ENCODE measurements at regions not wholly inside any gene's neighbourhood (a gene's known extent, or its start where the extent isn't known, plus 50 kb on each side); places are given as distances from the start of the nearest gene placed in this dataset.

DNA sequence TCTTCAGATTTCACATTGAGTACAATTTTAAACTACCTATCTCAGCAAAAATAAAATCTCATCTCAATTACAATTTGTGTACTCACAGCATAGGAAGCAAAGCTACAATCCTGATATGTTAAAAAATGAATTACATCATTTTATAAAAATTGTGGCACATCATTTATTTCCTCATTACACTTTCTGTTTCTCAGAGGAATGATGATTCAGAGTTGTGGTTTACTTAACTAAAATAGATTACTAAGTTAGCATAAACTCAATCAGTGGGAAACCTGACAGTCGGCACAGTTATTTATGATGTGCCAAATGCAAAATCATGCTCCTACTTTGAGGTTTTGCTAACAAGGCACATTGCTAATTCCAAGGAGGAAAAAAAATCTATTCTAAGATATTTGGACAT, 325.0 kb downstream of the FBXO8 start:
- H3K27ac Mint-ChIP-seq = no peak overlapping the region
- Histone ChIP-seq H3K79me1 (ENCODE audit: insufficient read depth, low read depth, low read length, poor library complexity, severe bottlenecking) (no peaks in the 10 kb centered on the region), H4K8ac (replicated peaks; ENCODE audit: insufficient read length, low read depth, low read length) (no peak overlapping the region), H3K4me1 (ENCODE audit: insufficient read depth, low read length) (no peaks in the 10 kb centered on the region), H3T11ph (ENCODE audit: low read length) (no peak overlapping the region), H2BK20ac (ENCODE audit: low read depth, low read length, poor library complexity, severe bottlenecking) (no peak overlapping the region), H3K4me2 (ENCODE audit: insufficient read depth, insufficient read length, low read length) (no peak overlapping the region), H3K14ac (ENCODE audit: insufficient read depth, low read length) (no peak overlapping the region), H3K18ac (ENCODE audit: insufficient read length, low read depth, low read length) (no peak overlapping the region), H2AK5ac (ENCODE audit: insufficient read length, low read length) (no peak overlapping the region), H4K5ac (ENCODE audit: insufficient read length, low read depth, low read length) (no peak overlapping the region), H3K23me2 (ENCODE audit: insufficient read length, low read depth, low read length, poor library complexity, severe bottlenecking) (no peaks in the 10 kb centered on the region), H3K23ac (ENCODE audit: insufficient read length, low read depth, low read length) (no peak overlapping the region), H3K27ac (ENCODE audit: insufficient read length, low read depth, low read length) (no peak overlapping the region), H3K56ac (ENCODE audit: insufficient read length, low read depth, low read length) (no peak overlapping the region), H4K91ac (ENCODE audit: insufficient read length, low read depth, low read length) (no peak overlapping the region), H3K9me3 (ENCODE audit: control insufficient read depth, low read depth, low read length) (no peaks in the 10 kb centered on the region), H4K20me1 (ENCODE audit: control insufficient read depth, insufficient read depth, insufficient read length) (no peaks in the 10 kb centered on the region), H3K4ac (ENCODE audit: low read depth, low read length) (no peak overlapping the region), H3K79me2 (ENCODE audit: insufficient read depth, low read length) (no peaks in the 10 kb centered on the region), H2AFZ (ENCODE audit: low read length) (no peak overlapping the region), H3K9ac (ENCODE audit: extremely low read depth, insufficient read length, low read length) (no peak overlapping the region), H2BK15ac (ENCODE audit: low read depth, low read length) (no peak overlapping the region), H3K27me3 (ENCODE audit: insufficient read depth, low read length) (no peaks in the 10 kb centered on the region), H2BK12ac (ENCODE audit: insufficient read length, low read depth, low read length) (no peak overlapping the region), H2BK120ac (ENCODE audit: low read depth, low read length, poor library complexity, severe bottlenecking) (no peak overlapping the region), H2BK5ac (ENCODE audit: insufficient read length, low read length) (no peak overlapping the region)
- WGBS (ENCODE audit: extremely low coverage, insufficient read length, low lambda C conversion rate) = no CpG with 5 or more reads among the region's 1 CpG
- no peaks in the 10 kb centered on the region for H3K27me3 Mint-ChIP-seq (ENCODE audit: low read depth)
- no peaks in the 10 kb centered on the region for H3K36me3 Mint-ChIP-seq (ENCODE audit: insufficient read depth in 1 of 3, low read depth in 3 of 3)
- no peaks in the 10 kb centered on the region for H3K9me3 Mint-ChIP-seq
- no peaks in the 10 kb centered on the region for H3K4me1 Mint-ChIP-seq
- no peak for DNase-seq
- TF ChIP-seq, protein P1, sequence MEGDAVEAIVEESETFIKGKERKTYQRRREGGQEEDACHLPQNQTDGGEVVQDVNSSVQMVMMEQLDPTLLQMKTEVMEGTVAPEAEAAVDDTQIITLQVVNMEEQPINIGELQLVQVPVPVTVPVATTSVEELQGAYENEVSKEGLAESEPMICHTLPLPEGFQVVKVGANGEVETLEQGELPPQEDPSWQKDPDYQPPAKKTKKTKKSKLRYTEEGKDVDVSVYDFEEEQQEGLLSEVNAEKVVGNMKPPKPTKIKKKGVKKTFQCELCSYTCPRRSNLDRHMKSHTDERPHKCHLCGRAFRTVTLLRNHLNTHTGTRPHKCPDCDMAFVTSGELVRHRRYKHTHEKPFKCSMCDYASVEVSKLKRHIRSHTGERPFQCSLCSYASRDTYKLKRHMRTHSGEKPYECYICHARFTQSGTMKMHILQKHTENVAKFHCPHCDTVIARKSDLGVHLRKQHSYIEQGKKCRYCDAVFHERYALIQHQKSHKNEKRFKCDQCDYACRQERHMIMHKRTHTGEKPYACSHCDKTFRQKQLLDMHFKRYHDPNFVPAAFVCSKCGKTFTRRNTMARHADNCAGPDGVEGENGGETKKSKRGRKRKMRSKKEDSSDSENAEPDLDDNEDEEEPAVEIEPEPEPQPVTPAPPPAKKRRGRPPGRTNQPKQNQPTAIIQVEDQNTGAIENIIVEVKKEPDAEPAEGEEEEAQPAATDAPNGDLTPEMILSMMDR (conservative IDR thresholded peaks at IDR 0.05) = no peak
- H3K4me3 Mint-ChIP-seq = no peak overlapping the region
